Nephron progenitor cell (in vitro differentiated cells): ENCODE measurements at regions not wholly inside any gene's neighbourhood (a gene's known extent, or its start where the extent isn't known, plus 50 kb on each side); places are given as distances from the start of the nearest gene placed in this dataset.

Experiments used
- DNase-seq: peaks from one replicate; pipeline ENCODE4 v3.0.0; 2021
- H3K27ac Mint-ChIP-seq: 2 replicates; pipeline ENCODE4 v1.8.0; 2021; ENCODE audit warnings: mild to moderate bottlenecking, moderate library complexity, mixed read lengths
- H3K27me3 Mint-ChIP-seq: 2 replicates; pipeline ENCODE4 v1.8.0; 2021; ENCODE audit warnings: mild to moderate bottlenecking, low read depth, mixed read lengths; ENCODE audit not compliant: poor library complexity
- H3K36me3 Mint-ChIP-seq: 2 replicates; pipeline ENCODE4 v1.8.0; 2021; ENCODE audit warnings: low read depth, mixed read lengths
- H3K4me1 Mint-ChIP-seq: 2 replicates; pipeline ENCODE4 v1.8.0; 2021; ENCODE audit warnings: mixed read lengths
- H3K4me3 Mint-ChIP-seq: 2 replicates; pipeline ENCODE4 v1.8.0; 2021; ENCODE audit warnings: mild to moderate bottlenecking, moderate library complexity, mixed read lengths
- H3K9me3 Mint-ChIP-seq: 2 replicates; pipeline ENCODE4 v1.8.0; 2021; ENCODE audit warnings: mild to moderate bottlenecking, moderate library complexity, mixed read lengths
- CTCF ChIP-seq: fragments of 200-600 bp; sonication (generic); IDR thresholded peaks from 2 replicates; pipeline ENCODE4 v1.5.0; 2021; ENCODE audit warnings: antibody characterized with exemption

- Mint-ChIP-seq H3K27ac (no peak overlapping the region), H3K36me3 (no peaks in the 10 kb centered on the region), H3K9me3 (no peaks in the 10 kb centered on the region), H3K27me3 (no peaks in the 10 kb centered on the region), H3K4me1 (peaks cover 4% of the 10 kb centered on the region), H3K4me3 (no peak overlapping the region)
- TF ChIP-seq CTCF = no peak
- no peak for DNase-seq
Observed at GRCh38 chr13:104984296-104984818, 1551.1 kb downstream of the EFNB2 start.

GRCh38 chr13:104983601-104984000 lies 1551.9 kb downstream of the EFNB2 start:
- DNase-seq = no peak
- Mint-ChIP-seq H3K4me1 (peaks cover 4% of the 10 kb centered on the region), H3K27me3 (no peaks in the 10 kb centered on the region), H3K36me3 (no peaks in the 10 kb centered on the region), H3K9me3 (no peaks in the 10 kb centered on the region), H3K4me3 (no peak overlapping the region), H3K27ac (no peak overlapping the region)
- TF ChIP-seq CTCF = no peak

- no peaks in the 10 kb centered on the region for H3K36me3 Mint-ChIP-seq
- H3K4me3 Mint-ChIP-seq = no peak overlapping the region
- no peaks in the 10 kb centered on the region for H3K9me3 Mint-ChIP-seq
- no peak for TF ChIP-seq CTCF
- H3K4me1 Mint-ChIP-seq = peaks cover 4% of the 10 kb centered on the region
- H3K27ac Mint-ChIP-seq = no peak overlapping the region
- no peak for DNase-seq
- peaks cover 5% of the 10 kb centered on the region for H3K27me3 Mint-ChIP-seq
Observed at GRCh38 chr13:104980586-104980985, 1554.9 kb downstream of the EFNB2 start.

GRCh38 chr13:104979281-104980030 lies 1556.0 kb downstream of the EFNB2 start:
- Mint-ChIP-seq H3K4me3 (no peak overlapping the region), H3K27ac (no peak overlapping the region), H3K9me3 (no peaks in the 10 kb centered on the region), H3K27me3 (peaks cover 5% of the 10 kb centered on the region), H3K4me1 (peaks cover 4% of the 10 kb centered on the region), H3K36me3 (no peaks in the 10 kb centered on the region)
- DNase-seq = no peak
- no peak for TF ChIP-seq CTCF

- no peak for TF ChIP-seq CTCF
- no peak for DNase-seq
- H3K4me3 Mint-ChIP-seq = no peak overlapping the region
- H3K9me3 Mint-ChIP-seq = no peaks in the 10 kb centered on the region
- H3K27ac Mint-ChIP-seq = no peak overlapping the region
- no peaks in the 10 kb centered on the region for H3K4me1 Mint-ChIP-seq
- H3K36me3 Mint-ChIP-seq = no peaks in the 10 kb centered on the region
- H3K27me3 Mint-ChIP-seq = peaks cover 5% of the 10 kb centered on the region
Observed at GRCh38 chr13:104976986-104977385, 1558.5 kb downstream of the EFNB2 start.

- Mint-ChIP-seq H3K36me3 (no peaks in the 10 kb centered on the region), H3K9me3 (no peaks in the 10 kb centered on the region), H3K27ac (no peak overlapping the region), H3K4me1 (no peaks in the 10 kb centered on the region), H3K4me3 (no peak overlapping the region), H3K27me3 (peaks cover 5% of the 10 kb centered on the region)
- TF ChIP-seq CTCF = no peak
- DNase-seq = no peak
Observed at GRCh38 chr13:104975272-104975671, 1560.2 kb downstream of the EFNB2 start.
